OCI-LY1 (cell line): ENCODE measurements at regions not wholly inside any gene's neighbourhood (a gene's known extent, or its start where the extent isn't known, plus 50 kb on each side); places are given as distances from the start of the nearest gene placed in this dataset.

Experiments used
- CTCF ChIP-seq: fragments of 200-600 bp; sonication (generic), shearing (Covaris generic); IDR thresholded peaks from 2 replicates; pipeline ENCODE4 v1.5.1; 2017; ENCODE audit warnings: mild to moderate bottlenecking, antibody characterized with exemption, low read length, moderate library complexity, mixed read lengths
- EZH2 ChIP-seq: fragments of 200-600 bp; sonication (generic), shearing (Covaris generic); IDR thresholded peaks from 2 replicates; pipeline ENCODE4 v1.8.0; 2017; ENCODE audit warnings: borderline replicate concordance, mixed run types, mild to moderate bottlenecking, antibody characterized with exemption, low read length, moderate library complexity, mixed read lengths

DNA sequence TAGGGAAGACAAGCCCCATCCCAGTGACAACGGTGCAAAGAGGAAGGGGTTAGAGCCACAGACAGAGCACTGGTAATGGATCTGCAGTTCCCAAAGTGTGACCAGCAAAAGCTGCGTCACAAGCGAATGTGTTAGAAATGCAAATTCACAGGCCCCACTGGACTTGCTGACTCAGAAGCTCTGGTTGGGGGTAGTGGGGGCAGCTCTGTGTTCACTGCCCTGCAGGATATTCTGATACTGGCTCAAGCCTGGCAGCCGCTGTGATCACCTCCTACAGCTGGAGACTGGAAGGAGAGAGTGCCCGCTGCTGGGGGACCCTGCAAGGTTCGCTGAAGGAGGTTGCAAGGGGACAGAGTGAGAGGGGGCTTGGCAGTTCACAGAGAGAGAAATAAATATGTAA, 179.7 kb upstream of the CDH4 start:
- TF ChIP-seq CTCF: no peak
- TF ChIP-seq EZH2: no peak
